K562 (cell line): ENCODE measurements at regions not wholly inside any gene's neighbourhood (a gene's known extent, or its start where the extent isn't known, plus 50 kb on each side); places are given as distances from the start of the nearest gene placed in this dataset.

Experiments used
- ATAC-seq: fragments of 200-7000 bp; cut with Tn5 transposase; 3 replicates; pipeline ENCODE4 v1.9.1; 2020; ENCODE audit warnings: moderate library complexity
- BruUV-seq: library from RNA; stranded (reverse); fragments of 400-500 nt; replicated peaks from 2 replicates; lab custom pipeline; 2021; lab: Mats Ljungman, UMichigan
- CTCF ChIA-PET: fragments of 300-600 bp; formaldehyde crosslinking; extraction: SDS; loops from one replicate; lab custom pipeline; 2021; ENCODE audit warnings: low intra/inter-chr PET ratio; lab: Yijun Ruan, JAX
- POLR2A ChIA-PET: fragments of 300-600, 350-650 bp; sonication (Branson Sonifier 250); formaldehyde crosslinking; extraction: SDS; loops from one replicate; lab custom pipeline; 2021; ENCODE audit warnings: antibody characterized with exemption, inconsistent platforms; lab: Yijun Ruan, JAX
- DNase-seq, 4 experiments: peaks; one replicate each; pipeline versions ENCODE4 v3.0.0 to v3.0.0-alpha.2; 2011 to 2018; ENCODE audit warnings: low spot score in 3 of 4, mixed read lengths in 3 of 4; ENCODE audit errors: extremely low read depth in 1 of 4
- FAIRE-seq: peaks from 2 replicates; lab custom pipeline; 2011; peaks lifted over from hg19 to GRCh38; lab: Jason Lieb, UNC
- H2AFZ ChIP-seq: 2 replicates; pipeline ENCODE4 v1.6.0; 2011; ENCODE audit warnings: low read depth, low read length, control low read depth, inconsistent platforms
- H3K27ac ChIP-seq: fragments of 200-600 bp; 3 replicates; pipeline ENCODE4 v1.8.0; 2011; ENCODE audit warnings: low read depth, mild to moderate bottlenecking, control low read depth, inconsistent platforms, low read length, moderate library complexity, mixed read lengths; ENCODE audit errors: extremely low read depth
- H3K27me3 ChIP-seq, 2 experiments: fragments of 300-600 bp in 1 of 2; 2 replicates in 1 of 2; 3 replicates in 1 of 2; pipeline versions ENCODE4 v1.6.0 to v1.8.0; 2011; ENCODE audit warnings: inconsistent platforms in 2 of 2, low read length in 2 of 2, mild to moderate bottlenecking in 1 of 2, mixed read lengths in 1 of 2, moderate library complexity in 1 of 2; ENCODE audit not compliant: control insufficient read depth in 2 of 2, insufficient read depth in 2 of 2
- H3K36me3 ChIP-seq: fragments of 300-600 bp; 3 replicates; pipeline ENCODE4 v1.8.0; 2011; ENCODE audit warnings: mild to moderate bottlenecking, low read length, inconsistent platforms; ENCODE audit not compliant: control insufficient read depth, insufficient read depth
- H3K4me1 ChIP-seq, 2 experiments: fragments of 200-600 bp in 1 of 2; replicated peaks in 1 of 2; 2 replicates in 1 of 2; 3 replicates in 1 of 2; pipeline versions ENCODE4 v1.5.1 to v1.8.0; 2011; ENCODE audit warnings: inconsistent platforms in 2 of 2, low read length in 2 of 2, mild to moderate bottlenecking in 1 of 2, mixed read lengths in 1 of 2, moderate library complexity in 1 of 2; ENCODE audit not compliant: control insufficient read depth in 2 of 2, insufficient read depth in 2 of 2
- H3K4me2 ChIP-seq: 2 replicates; pipeline ENCODE4 v1.6.1; 2011; ENCODE audit warnings: low read length, control low read depth, inconsistent platforms, mixed read lengths; ENCODE audit not compliant: insufficient read depth
- H3K4me3 ChIP-seq: fragments of 200-600 bp; sonication (generic), shearing (Covaris generic); 2 replicates; pipeline ENCODE4 v1.5.1; 2016; ENCODE audit warnings: control low read depth, inconsistent platforms
- H3K79me2 ChIP-seq: fragments of 200-600 bp; 3 replicates; pipeline ENCODE4 v1.8.0; 2011; ENCODE audit warnings: low read length, inconsistent platforms; ENCODE audit not compliant: control insufficient read depth, insufficient read depth
- H3K9ac ChIP-seq, 2 experiments: 2 replicates each; pipeline versions ENCODE4 v1.6.0 to v1.6.1; 2011; ENCODE audit warnings: low read depth in 2 of 2, low read length in 2 of 2, control low read depth in 1 of 2, inconsistent platforms in 1 of 2, mild to moderate bottlenecking in 1 of 2, mixed read lengths in 1 of 2; ENCODE audit not compliant: insufficient read depth in 1 of 2
- H3K9me1 ChIP-seq: one replicate; pipeline ENCODE4 v1.6.0; 2011; ENCODE audit warnings: inconsistent platforms, mild to moderate bottlenecking, low read length, moderate library complexity; ENCODE audit not compliant: control insufficient read depth, insufficient read depth
- H3K9me3 ChIP-seq: replicated peaks from 2 replicates; pipeline ENCODE4 v1.5.1; 2011; ENCODE audit warnings: low read depth, low read length, inconsistent platforms; ENCODE audit not compliant: control insufficient read depth, insufficient read depth
- H4K20me1 ChIP-seq: replicated peaks from 2 replicates; pipeline ENCODE4 v1.6.1; 2011; ENCODE audit warnings: low read length, inconsistent platforms, mixed read lengths; ENCODE audit not compliant: control insufficient read depth, insufficient read depth
- BCOR ChIP-seq: fragments of 450-650 bp; IDR thresholded peaks from 2 replicates; pipeline ENCODE4 v1.6.1; 2016
- CEBPB ChIP-seq: fragments of 450-650 bp; IDR thresholded peaks from 2 replicates; pipeline ENCODE4 v1.6.1; 2016; ENCODE audit warnings: missing genetic modification characterization, missing compliant biosample characterization
- RBM25 ChIP-seq: fragments of 200-400 bp; formaldehyde crosslinking; IDR thresholded peaks from 2 replicates; pipeline ENCODE4 v1.6.1; 2018; ENCODE audit warnings: low read length, low read depth, moderate library complexity; ENCODE audit not compliant: severe bottlenecking
- ZNF780A ChIP-seq: fragments of 250-450 bp; sonication (Bioruptor Pico); IDR thresholded peaks from 2 replicates; pipeline ENCODE4 v1.5.0; 2021; ENCODE audit warnings: mild to moderate bottlenecking
- WGBS: fragments of 100-300 bp; shearing (Covaris generic); methylation state at CpG from one replicate; pipeline ENCODE4 v1.1.6; 2016; ENCODE audit warnings: low coverage, mixed read lengths; ENCODE audit not compliant: insufficient coverage; ENCODE audit errors: missing lambda C conversion rate; 5-methylcytosine and 5-hydroxymethylcytosine counted together
- in situ Hi-C: fragments of 300-500 bp; cut with MboI; formaldehyde crosslinking; loops from 4 replicates; pipeline ENCODE4 v1.15.0; 2018; ENCODE audit warnings: inconsistent platforms, mixed read lengths
- intact Hi-C: fragments of 100-400 bp; cut with micrococcal nuclease; formaldehyde crosslinking; loops from 2 replicates; pipeline ENCODE4 v1.14.2; 2022
- TF ChIP-seq, protein P1 (sequence below): fragments of 250-450 bp; sonication (Bioruptor Pico); IDR thresholded peaks from 2 replicates; pipeline ENCODE4 v1.8.0; 2022; ENCODE audit warnings: moderate library complexity, mild to moderate bottlenecking, inconsistent platforms

DNA sequence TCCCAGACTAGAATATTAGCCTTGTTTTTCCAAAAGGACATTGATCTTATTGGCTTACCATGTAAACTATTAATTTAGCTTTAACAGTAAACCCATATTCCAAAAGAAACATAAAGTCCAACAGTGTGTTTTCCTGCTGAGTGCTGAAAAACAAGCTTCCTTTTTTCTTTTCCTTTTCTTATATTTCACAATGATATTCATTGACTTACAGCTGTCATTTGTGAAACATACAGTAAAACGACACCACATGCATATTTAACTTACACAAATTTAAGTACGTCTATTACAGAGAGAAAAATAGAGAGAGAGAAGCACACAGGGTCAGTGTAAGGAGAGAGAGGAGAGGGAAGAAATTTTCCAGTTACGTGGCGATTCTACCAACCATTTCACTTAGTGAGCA is 543.9 kb upstream of the JARID2 start:
- 0 out of 3 replicates have a peak overlapping the region, but pooled peaks have one; percentile 16 for H3K27ac ChIP-seq
- ATAC-seq (no peak), FAIRE-seq (no peak), DNase-seq (no peak)
- no peak overlapping the region for H3K4me3 ChIP-seq
- peak; percentile 30; the same call in 1 of the 2 replicates for TF ChIP-seq CEBPB
- TF ChIP-seq, protein P1, sequence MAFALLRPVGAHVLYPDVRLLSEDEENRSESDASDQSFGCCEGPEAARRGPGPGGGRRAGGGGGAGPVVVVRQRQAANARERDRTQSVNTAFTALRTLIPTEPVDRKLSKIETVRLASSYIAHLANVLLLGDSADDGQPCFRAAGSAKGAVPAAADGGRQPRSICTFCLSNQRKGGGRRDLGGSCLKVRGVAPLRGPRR = no peak
- WGBS = 34% methylated on average over 4 of the region's 4 CpGs
- H4K20me1 ChIP-seq = no peaks in the 10 kb centered on the region
- H3K9me1 ChIP-seq = no peaks in the 10 kb centered on the region
- H3K36me3 ChIP-seq = no peaks in the 10 kb centered on the region
- POLR2A ChIA-PET = interaction anchor here (0.6 to 2.3 kb wide), 2 partner anchors 9 to 163 kb away, joined by 3 to 10 read pairs; no protein-coding TSS in a partner anchor
- H3K4me1 ChIP-seq = peaks cover 14 to 38% of the 10 kb centered on the region in 2 experiments
- in situ Hi-C loops (no loop called here), intact Hi-C loops (no loop called here)
- no TSS peak for BruUV-seq
- no peak overlapping the region for H3K9ac ChIP-seq
- no peaks in the 10 kb centered on the region for H3K79me2 ChIP-seq
- H3K9me3 ChIP-seq = peaks cover 16% of the 10 kb centered on the region
- H3K27me3 ChIP-seq = no peaks in the 10 kb centered on the region
- peak overlapping the region; percentile 66 for H2AFZ ChIP-seq
- CTCF ChIA-PET = no interaction called here
- H3K4me2 ChIP-seq = no peak overlapping the region

DNA sequence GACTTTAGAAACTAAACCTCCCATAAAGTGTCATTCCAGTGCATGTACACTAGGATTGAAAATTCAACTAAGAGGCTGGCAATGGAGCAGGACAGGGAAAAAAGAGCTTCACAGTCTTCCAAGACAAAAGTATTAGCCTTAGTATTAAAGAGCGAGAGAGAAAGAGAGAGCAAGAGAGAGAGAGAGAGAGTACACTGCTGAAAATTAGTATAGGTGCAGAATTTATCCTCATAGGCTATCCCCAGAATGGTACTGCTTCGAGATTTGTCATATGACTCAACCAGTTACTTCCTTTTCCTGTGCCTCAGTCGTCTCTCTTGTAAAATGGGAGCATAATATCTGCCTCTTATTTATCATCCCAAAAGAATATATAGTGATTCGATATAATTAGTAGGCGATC is 543.2 kb upstream of the JARID2 start:
- ChIA-PET POLR2A (interaction anchor here (2.3 kb wide), 1 partner anchor 9 kb away, joined by 10 read pairs; no protein-coding TSS in a partner anchor), CTCF (no interaction called here)
- no peak for DNase-seq
- H3K27me3 ChIP-seq = no peaks in the 10 kb centered on the region
- no TSS peak for BruUV-seq
- H2AFZ ChIP-seq = no peak overlapping the region
- intact Hi-C loops (no loop called here), in situ Hi-C loops (no loop called here)
- H3K27ac ChIP-seq = no peak overlapping the region
- H3K9ac ChIP-seq = no peak overlapping the region
- no peak for TF ChIP-seq ZNF780A (CRISPR knock-in tag)
- TF ChIP-seq RBM25 = peak; percentile 6
- 0 out of 2 replicates have a peak, but pooled peaks have one; percentile 25 for TF ChIP-seq BCOR
- TF ChIP-seq, all 486 proteins: peak for 2
- no peak for ATAC-seq
- H3K9me3 ChIP-seq = peaks cover 16% of the 10 kb centered on the region
- H3K4me1 ChIP-seq = peaks cover 14 to 45% of the 10 kb centered on the region in 2 experiments
- H3K4me2 ChIP-seq = no peak overlapping the region
- H4K20me1 ChIP-seq = no peaks in the 10 kb centered on the region
- no peaks in the 10 kb centered on the region for H3K79me2 ChIP-seq
- no peaks in the 10 kb centered on the region for H3K36me3 ChIP-seq
- 76% methylated on average over 5 of the region's 5 CpGs for WGBS
- no peaks in the 10 kb centered on the region for H3K9me1 ChIP-seq
- H3K4me3 ChIP-seq = no peak overlapping the region
- FAIRE-seq = no peak
